Activated T-helper 2 cell treated with anti-CD3 and anti-CD28 coated beads, Interferon-gamma antibody, Interleukin-2, Interleukin-4, amounts not matched to agents 10 μg/mL and 5 μg/mL and 100 μg/mL, durations not matched to agents 14 hours and 24 hours and 36 hours (primary cell): ENCODE measurements at regions not wholly inside any gene's neighbourhood (a gene's known extent, or its start where the extent isn't known, plus 50 kb on each side); places are given as distances from the start of the nearest gene placed in this dataset.
"Not testable (repeated sequence)": the region's sequence is repeated elsewhere in the genome, so short reads cannot be mapped to it uniquely, and the experiment has no call there.

Experiments
- DNase-seq: peaks from one replicate; pipeline ENCODE4 v3.0.0; 2021; ENCODE audit warnings: low spot score
- H3K27ac Mint-ChIP-seq: one replicate; pipeline ENCODE4 v1.8.0; 2021; ENCODE audit warnings: mixed read lengths
- H3K27me3 Mint-ChIP-seq: one replicate; pipeline ENCODE4 v1.8.0; 2021; ENCODE audit warnings: low read depth, mixed read lengths
- H3K36me3 Mint-ChIP-seq: one replicate; pipeline ENCODE4 v1.8.0; 2021; ENCODE audit warnings: low read depth, mixed read lengths
- H3K4me1 Mint-ChIP-seq: one replicate; pipeline ENCODE4 v1.8.0; 2021; ENCODE audit warnings: low read depth, mixed read lengths
- H3K4me3 Mint-ChIP-seq: one replicate; pipeline ENCODE4 v1.8.0; 2021; ENCODE audit warnings: low read depth, mild to moderate bottlenecking, moderate library complexity, mixed read lengths
- H3K9me3 Mint-ChIP-seq: one replicate; pipeline ENCODE4 v1.8.0; 2021; ENCODE audit warnings: mixed read lengths
- intact Hi-C: fragments of 100-400 bp; cut with micrococcal nuclease; formaldehyde crosslinking; loops from one replicate; pipeline ENCODE4 v1.15.1; 2023

DNA sequence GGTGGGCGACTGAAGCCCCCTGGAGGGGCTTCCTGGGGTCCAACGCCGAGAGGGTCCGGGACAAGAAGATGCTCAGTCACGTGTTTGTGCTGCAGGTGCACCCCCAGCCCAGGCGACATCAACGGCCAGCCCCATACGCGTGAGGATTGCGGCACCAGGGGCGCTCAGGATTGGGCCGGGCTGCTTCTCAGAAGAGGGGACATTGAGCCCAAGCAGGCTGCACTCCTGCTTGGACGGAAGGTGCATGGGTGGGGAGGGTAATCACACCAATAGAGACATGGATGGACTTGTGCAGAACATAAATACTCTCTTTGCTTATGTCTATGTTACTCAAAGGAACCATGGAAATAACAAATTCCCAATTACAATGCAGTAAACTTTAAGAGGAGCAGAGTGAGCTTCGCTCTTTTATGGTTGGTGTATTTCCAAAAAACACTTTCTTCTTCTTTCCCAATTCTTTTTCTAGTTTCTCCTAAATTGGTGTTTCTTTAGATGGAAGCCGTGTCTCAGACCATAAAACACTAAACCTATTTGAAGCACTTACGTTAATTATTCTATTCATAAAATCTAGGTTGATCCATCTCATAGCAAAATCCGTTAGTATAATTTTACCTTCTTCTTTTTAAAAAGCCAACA lies 182.7 kb downstream of the GOLGA6L6 start:
- H3K4me1 Mint-ChIP-seq: peaks cover 2% of the 10 kb centered on the region
- no peaks in the 10 kb centered on the region for H3K36me3 Mint-ChIP-seq
- no peaks in the 10 kb centered on the region for H3K27me3 Mint-ChIP-seq
- intact Hi-C loops: loop anchor here (10.0 kb wide), 1 partner anchor 56 kb away; no protein-coding TSS in a partner anchor
- no peak overlapping the region for H3K27ac Mint-ChIP-seq
- H3K4me3 Mint-ChIP-seq: no peak overlapping the region
- H3K9me3 Mint-ChIP-seq: no peaks in the 10 kb centered on the region
- no peak for DNase-seq

DNA sequence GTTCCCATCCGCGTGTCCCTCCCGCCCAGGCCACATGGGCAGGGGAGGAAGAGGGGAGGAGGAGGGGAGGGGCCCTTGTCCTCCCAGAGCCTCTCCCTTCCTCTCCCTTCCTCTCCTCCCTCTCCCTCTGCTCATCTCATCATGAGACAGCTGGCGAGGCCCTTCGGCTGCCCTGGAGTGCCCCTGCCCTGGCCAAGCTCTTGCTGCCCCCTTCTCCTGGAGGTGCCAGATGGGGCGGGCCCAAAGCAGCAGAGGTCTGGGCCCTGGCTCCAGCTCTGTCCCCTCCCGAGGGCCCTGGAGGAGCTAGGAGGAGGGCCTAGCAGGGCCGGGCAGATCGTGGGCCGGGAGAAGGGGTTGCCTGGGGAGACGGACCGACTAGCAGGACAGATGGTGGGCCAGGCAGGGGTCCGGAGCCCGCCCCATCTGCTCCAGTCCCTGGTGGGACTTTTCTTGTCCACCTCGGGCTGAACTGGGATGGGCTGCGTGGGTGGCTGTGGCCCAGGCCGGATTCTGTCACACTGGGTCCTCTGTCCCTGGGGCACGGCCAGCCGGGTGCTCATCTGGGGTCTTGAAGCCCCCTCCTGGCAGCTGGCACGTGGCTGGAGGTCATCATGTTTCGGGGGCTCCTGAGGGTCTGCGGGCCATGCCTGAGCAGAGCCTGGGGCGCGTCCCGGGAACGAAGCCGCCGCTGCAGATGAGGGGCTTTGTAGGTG lies 183.4 kb downstream of the GOLGA6L6 start:
- intact Hi-C loops: loop anchor here (10.0 kb wide), 1 partner anchor 57 kb away; no protein-coding TSS in a partner anchor
- no peak overlapping the region for H3K27ac Mint-ChIP-seq

DNA sequence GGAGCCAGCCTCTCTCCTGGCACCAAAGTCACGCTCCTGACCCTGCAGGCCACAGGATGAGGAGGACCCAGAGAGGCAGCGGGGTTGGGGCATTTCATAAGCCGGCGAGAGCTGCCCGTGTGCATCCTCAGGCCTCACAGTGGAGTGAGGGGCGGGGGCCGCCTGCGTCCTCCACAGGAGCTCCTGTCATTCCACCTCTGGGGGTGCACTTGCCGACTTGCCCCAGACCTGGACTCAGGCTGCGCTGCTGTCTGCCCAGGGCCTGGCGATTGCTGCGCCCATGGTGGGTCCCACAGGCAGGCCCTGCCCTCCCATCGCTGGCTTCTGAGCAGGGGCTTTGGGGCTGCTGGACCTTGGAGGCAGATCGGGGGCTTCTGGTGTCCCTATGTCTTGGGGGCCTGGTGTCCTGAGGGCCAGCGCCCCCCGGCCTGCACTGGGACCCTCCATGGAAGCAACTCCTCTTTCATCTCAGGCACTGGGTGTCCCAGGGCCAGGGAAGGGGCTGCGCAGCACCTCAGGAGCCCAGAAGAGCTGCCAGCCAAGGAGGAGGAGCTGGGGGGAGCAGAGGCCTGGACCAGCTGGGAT lies 184.0 kb downstream of the GOLGA6L6 start:
- intact Hi-C loops: loop anchor here (10.0 kb wide), 1 partner anchor 57 kb away; no protein-coding TSS in a partner anchor
- Mint-ChIP-seq H3K4me1 (peaks cover 4% of the 10 kb centered on the region), H3K9me3 (no peaks in the 10 kb centered on the region), H3K27me3 (no peaks in the 10 kb centered on the region), H3K27ac (no peak overlapping the region), H3K36me3 (no peaks in the 10 kb centered on the region), H3K4me3 (no peak overlapping the region)
- DNase-seq: peak; percentile 11

More for the DNA sequence above, 183.4 kb downstream of the GOLGA6L6 start:
- Mint-ChIP-seq H3K36me3 (no peaks in the 10 kb centered on the region), H3K4me1 (peaks cover 2% of the 10 kb centered on the region), H3K4me3 (no peak overlapping the region), H3K27me3 (no peaks in the 10 kb centered on the region), H3K9me3 (no peaks in the 10 kb centered on the region)
- no peak for DNase-seq

DNA sequence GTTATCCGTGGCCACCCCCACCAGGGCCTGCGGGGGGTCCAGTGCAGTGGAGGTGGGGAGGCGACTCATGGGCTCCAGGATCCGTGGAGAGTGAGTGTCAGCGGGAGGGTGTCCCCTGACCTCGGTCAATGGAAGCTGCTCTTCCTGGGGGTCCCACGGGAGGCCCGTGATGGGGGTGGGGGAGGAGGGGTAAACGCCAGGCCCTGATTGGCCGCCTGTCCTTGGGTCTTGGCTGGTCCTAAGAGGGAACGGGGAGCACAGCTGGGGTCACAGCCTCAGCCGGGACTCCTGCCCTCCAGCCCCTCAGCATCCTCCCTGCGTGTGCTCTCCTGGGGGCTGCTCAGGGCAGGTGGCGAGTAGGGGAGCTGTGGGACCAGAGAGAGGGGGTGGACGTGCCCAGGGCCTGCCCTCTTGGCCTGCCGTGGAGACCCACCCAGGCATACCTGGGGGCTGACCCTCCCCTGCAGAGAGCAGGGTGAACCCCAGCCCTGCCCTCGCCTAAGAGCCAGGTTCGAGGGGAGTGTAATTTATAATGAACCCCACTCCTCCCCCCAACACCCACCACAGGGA lies 184.6 kb downstream of the GOLGA6L6 start:
- H3K27ac Mint-ChIP-seq: no peak overlapping the region
- intact Hi-C loops: loop anchor here (10.0 kb wide), 1 partner anchor 58 kb away; no protein-coding TSS in a partner anchor
- peaks cover 5% of the 10 kb centered on the region for H3K4me1 Mint-ChIP-seq
- no peak overlapping the region for H3K4me3 Mint-ChIP-seq
- no peaks in the 10 kb centered on the region for H3K36me3 Mint-ChIP-seq
- H3K27me3 Mint-ChIP-seq: no peaks in the 10 kb centered on the region
- no peak for DNase-seq
- no peaks in the 10 kb centered on the region for H3K9me3 Mint-ChIP-seq

DNA sequence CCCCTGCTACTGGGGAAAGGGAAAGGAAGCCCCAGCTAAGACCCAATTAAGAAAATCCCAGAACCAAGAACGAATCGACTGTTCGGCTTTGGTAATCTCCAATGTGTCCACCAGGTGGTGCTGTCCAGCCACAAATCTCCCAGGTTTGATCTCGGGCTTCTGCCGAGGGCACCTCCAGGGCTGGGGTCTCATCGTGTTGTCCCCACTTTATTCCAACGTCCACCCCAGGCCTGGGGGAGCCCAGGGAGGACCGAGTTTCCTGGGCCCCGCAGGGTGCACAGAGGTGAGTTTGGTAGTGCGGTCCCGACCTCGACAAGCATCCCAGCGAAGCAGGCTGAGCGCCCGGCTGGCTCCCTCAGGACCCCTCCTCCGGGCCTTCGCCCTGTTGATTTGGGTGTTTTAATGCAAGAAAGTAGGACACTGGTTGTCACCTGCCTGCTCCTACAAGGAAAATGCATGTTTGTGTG lies 185.1 kb downstream of the GOLGA6L6 start:
- no peak overlapping the region for H3K27ac Mint-ChIP-seq
- H3K4me3 Mint-ChIP-seq: no peak overlapping the region
- H3K4me1 Mint-ChIP-seq: peaks cover 5% of the 10 kb centered on the region
- no peaks in the 10 kb centered on the region for H3K36me3 Mint-ChIP-seq
- H3K9me3 Mint-ChIP-seq: no peaks in the 10 kb centered on the region
- DNase-seq: peak; percentile 67
- H3K27me3 Mint-ChIP-seq: no peaks in the 10 kb centered on the region
- intact Hi-C loops: loop anchor here (10.0 kb wide), 1 partner anchor 58 kb away; no protein-coding TSS in a partner anchor

DNA sequence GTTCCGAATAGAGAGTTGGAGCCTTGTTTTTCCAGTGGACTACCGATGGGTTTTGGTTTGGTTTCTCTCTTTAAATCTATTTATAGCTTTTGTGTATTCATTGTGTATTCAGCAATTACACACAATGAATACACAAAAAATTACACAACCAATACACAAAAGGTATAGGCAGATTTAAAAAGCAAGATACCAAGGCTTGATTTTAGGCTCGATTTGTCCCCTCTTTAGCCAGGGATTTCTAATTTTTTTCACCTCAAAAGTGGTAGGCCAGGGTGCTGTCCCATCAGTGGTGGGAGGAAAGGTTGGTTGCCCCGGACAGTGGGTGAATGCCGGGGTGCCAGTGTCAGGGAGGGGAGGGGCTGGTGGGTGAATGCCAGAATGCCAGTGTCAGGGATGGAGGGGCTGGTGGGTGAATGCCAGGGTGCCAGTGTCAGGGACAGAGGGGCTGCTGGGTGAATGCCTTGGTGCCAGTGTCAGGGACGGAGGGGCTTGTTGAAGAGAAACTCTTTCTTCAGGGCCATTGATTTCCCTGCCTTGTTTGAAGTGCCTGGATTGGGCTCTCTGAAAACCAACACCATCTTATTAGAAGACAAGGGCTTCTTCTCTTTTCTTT lies 186.2 kb downstream of the GOLGA6L6 start:
- Mint-ChIP-seq H3K4me3 (no peak overlapping the region), H3K36me3 (no peaks in the 10 kb centered on the region), H3K9me3 (no peaks in the 10 kb centered on the region), H3K4me1 (peaks cover 5% of the 10 kb centered on the region), H3K27ac (no peak overlapping the region), H3K27me3 (no peaks in the 10 kb centered on the region)
- intact Hi-C loops: loop anchor here (10.0 kb wide), 1 partner anchor 59 kb away; no protein-coding TSS in a partner anchor
- no peak for DNase-seq

DNA sequence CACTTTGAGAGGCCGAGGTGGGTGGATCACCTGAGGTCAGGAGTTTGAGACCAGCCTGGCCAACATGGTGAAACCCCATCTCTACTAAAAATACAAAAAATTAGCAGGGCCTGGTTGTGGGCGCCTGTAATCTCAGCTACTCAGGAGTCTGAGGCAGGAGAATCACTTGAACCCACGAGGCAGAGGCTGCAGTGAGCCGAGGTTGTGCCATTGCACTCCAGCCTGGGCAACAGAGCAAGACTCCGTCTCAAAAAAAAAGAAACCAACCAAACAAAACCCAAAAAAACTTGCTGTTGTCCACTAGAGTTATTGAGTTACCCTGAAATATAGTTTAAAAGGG lies 186.7 kb downstream of the GOLGA6L6 start:
- intact Hi-C loops: loop anchor here (10.0 kb wide), 1 partner anchor 60 kb away; no protein-coding TSS in a partner anchor
- H3K4me1 Mint-ChIP-seq, H3K4me3 Mint-ChIP-seq, H3K36me3 Mint-ChIP-seq, H3K27ac Mint-ChIP-seq, H3K27me3 Mint-ChIP-seq, H3K9me3 Mint-ChIP-seq, DNase-seq: not testable (repeated sequence)

DNA sequence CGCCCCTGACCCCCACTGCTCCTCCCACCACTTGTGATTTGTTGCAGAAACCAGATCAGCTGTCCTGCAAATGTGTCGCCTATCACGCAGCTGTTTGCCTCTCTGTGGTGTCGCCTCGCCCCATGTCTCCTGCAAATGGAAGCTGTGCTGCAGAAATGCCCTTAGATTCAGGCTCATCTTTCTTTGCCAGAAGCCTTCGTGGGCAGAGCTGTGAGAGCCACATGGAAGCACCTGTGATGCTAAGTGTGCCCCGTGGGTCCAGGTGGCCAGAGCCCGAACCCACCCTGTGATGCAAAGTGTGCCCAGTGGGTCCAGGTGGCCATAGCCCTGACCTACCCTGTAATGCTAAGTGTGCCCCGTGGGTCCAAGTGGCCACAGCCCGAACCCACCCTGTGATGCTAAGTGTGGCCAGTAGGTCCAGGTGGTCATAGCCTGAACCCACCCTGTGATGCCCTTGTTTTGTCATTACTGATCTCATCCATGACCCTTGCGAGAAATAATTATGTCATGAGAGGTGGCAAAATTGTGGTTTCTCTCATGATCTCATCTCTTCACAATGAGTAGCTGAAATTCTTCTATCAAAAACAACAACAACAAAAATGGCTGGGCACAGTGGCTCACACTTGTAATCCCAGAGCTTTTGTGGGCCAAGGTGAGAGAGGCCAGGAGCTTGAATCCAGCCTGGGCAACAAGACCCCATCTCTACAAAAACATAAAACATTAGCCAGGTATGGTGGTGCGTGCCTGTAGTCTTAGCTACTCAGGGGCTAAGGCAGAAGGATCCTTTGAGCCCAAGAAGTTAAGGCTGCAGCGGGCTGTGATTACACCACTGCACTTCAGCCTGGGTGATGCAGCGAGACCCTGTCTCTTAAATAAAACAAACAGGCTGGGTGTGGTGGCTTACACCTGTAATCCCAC lies 187.4 kb downstream of the GOLGA6L6 start:
- intact Hi-C loops: loop anchor here (10.0 kb wide), 1 partner anchor 61 kb away; no protein-coding TSS in a partner anchor
- Mint-ChIP-seq H3K9me3 (no peaks in the 10 kb centered on the region), H3K36me3 (no peaks in the 10 kb centered on the region), H3K27me3 (no peaks in the 10 kb centered on the region), H3K4me1 (peaks cover 5% of the 10 kb centered on the region), H3K4me3 (no peak overlapping the region), H3K27ac (no peak overlapping the region)
- DNase-seq: peak; percentile 9

DNA sequence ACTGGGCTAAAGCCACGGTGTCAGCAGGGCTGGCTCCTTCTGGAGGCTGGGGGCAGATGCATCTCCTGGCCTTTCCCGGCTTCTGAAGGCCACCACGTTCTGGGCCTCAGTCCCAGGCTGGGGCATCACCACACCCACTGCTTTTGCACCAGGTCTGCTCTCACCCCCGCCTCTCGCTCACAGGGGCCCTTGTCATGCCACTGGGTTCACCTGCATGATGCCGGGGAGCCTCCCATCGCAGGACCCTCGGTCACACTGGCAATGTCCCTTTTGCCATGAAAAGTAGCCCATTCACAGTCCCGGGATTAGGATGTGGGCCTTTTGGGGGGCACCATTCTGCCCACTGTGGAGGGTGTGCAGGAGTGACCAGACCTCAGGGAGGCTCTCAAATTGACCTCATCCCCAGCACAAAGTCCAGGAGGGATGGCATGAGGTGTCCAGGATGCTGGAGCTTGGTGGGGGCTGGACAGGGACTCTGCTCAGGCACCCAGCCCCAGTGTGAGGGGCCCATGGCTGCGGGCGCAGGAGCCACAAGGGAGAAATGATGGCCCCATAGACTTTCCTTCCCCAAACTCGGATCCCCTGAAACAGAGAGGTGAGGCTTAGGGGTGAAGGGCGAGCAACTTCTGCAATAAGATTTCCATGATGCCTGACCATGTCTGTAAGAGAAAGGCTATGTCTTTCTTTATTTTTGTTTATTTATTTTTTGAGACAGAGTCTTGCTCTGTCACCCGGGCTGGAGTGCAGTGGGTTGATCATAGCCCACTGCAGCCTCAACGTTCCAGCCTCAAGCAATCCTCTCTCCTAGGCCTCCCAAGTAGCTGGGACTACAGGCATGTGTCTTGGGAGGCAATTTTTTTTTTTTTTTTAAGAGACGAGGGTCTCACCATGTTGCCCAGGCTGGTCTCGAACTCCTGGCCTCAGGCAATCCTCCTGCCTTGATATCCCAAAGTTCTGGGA lies 189.1 kb downstream of the GOLGA6L6 start:
- H3K36me3 Mint-ChIP-seq: no peaks in the 10 kb centered on the region
- H3K9me3 Mint-ChIP-seq: no peaks in the 10 kb centered on the region
- no peak overlapping the region for H3K27ac Mint-ChIP-seq
- intact Hi-C loops: loop anchor here (10.0 kb wide), 1 partner anchor 62 kb away; no protein-coding TSS in a partner anchor
- H3K27me3 Mint-ChIP-seq: no peaks in the 10 kb centered on the region
- no peak for DNase-seq
- H3K4me1 Mint-ChIP-seq: peaks cover 5% of the 10 kb centered on the region
- no peak overlapping the region for H3K4me3 Mint-ChIP-seq

DNA sequence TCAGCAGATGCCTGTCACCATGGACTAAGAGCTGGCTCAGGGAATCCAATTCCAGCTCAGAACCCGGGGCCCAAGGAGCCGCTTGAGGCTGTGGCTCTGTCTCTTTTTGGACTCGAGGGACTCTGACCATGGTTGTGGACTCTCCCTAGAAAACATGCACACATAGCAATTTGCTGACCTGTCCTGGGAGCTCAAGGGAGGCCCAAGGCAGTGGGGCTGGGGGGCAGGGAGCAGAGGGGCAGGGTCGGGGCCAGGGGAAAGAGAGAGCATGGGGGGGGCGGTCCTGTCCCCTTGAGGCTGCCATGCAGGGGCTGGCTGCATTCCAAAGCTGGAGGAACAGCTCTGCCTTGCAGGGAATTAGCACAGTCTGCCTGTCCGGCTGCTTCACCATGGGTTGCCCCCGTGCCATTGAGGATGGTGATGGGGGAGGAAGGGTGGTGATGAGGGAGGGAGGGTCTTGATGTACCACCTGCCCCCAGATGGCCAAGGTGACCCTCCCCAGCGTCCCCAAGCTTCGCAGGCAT lies 190.1 kb downstream of the GOLGA6L6 start:
- Mint-ChIP-seq H3K4me1 (peaks cover 5% of the 10 kb centered on the region), H3K36me3 (no peaks in the 10 kb centered on the region), H3K27ac (no peak overlapping the region), H3K9me3 (no peaks in the 10 kb centered on the region), H3K4me3 (no peak overlapping the region), H3K27me3 (no peaks in the 10 kb centered on the region)
- no peak for DNase-seq
- intact Hi-C loops: loop anchor here (10.0 kb wide), 1 partner anchor 63 kb away; no protein-coding TSS in a partner anchor
